ENCODE measurements at regions not wholly inside any gene's neighbourhood (a gene's known extent, or its start where the extent isn't known, plus 50 kb on each side); places are given as distances from the start of the nearest gene placed in this dataset.
A peak's percentile ranks its signal among the peaks of the same experiment; 100 is the strongest.

DNA sequence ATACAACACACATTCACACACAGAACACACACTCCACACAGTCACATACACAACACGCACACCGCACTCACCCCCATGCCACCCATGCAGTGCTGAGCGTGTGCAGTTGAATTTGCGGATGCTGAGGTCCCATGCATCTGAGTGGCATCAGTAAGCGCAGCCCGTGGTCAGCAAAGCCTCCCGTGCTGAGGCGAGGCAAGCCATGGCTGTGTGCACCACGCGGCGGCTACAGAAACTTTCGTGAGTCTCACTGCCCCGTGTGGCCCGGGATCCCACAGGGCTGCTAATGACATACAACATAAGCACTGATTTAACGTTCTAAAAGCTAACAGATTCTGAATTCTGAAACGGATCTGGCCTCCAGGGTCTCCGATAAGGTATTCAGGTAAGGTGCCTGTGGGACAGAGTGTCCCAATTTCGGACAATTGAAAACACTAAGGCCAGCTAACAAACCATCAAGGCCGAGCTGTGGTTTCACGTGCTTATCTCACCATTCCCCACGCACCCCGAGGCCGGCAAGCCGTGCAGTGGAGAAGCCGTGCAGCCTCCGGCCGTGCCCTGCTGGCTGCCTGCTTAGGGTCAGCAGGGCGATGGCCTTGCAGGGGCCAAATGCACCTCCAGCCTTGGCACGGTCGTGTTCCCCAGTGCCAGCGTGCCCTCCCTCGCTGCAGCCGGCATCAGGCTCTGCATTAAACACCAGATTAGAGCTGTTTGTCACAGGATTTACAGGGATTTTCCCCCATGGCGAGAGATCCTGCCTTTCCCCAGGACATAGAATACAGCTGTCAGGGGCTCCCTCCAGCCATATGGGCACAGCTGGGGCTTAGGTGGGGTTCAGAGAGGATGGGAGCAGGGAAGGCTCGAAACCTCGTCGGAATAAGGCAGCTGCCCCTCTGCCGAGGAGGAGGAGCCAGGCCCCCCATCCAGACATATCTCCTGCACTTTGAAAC, 191.7 kb downstream of the C16orf95 start:
- Histone ChIP-seq H3K27ac (peak overlapping the region in 1 of 12 donors; percentile 83), H3K4me3 (no peak overlapping the region), H3K27me3 (peaks cover 0 to 37% (median 8%) of the 10 kb centered on the region in 9 donors), H3K36me3 (no peaks in the 10 kb centered on the region), H3K9me3 (peaks cover 0 to 15% (median 2%) of the 10 kb centered on the region in 12 donors), H3K4me1 (peaks cover 0 to 25% (median 9%) of the 10 kb centered on the region in 12 donors)
- intact Hi-C loops (cut with DNase I): no loop called here
- WGBS, 4 donors: 57 to 68% (median 58%) methylated on average over 29 to 38 of the region's 38 CpGs
- ATAC-seq (peak; percentile 22 to 50 (median 34)), DNase-seq (peak in 2 of 5 donors; percentile 43 to 70)
- TF ChIP-seq, protein P1, sequence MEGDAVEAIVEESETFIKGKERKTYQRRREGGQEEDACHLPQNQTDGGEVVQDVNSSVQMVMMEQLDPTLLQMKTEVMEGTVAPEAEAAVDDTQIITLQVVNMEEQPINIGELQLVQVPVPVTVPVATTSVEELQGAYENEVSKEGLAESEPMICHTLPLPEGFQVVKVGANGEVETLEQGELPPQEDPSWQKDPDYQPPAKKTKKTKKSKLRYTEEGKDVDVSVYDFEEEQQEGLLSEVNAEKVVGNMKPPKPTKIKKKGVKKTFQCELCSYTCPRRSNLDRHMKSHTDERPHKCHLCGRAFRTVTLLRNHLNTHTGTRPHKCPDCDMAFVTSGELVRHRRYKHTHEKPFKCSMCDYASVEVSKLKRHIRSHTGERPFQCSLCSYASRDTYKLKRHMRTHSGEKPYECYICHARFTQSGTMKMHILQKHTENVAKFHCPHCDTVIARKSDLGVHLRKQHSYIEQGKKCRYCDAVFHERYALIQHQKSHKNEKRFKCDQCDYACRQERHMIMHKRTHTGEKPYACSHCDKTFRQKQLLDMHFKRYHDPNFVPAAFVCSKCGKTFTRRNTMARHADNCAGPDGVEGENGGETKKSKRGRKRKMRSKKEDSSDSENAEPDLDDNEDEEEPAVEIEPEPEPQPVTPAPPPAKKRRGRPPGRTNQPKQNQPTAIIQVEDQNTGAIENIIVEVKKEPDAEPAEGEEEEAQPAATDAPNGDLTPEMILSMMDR (IDR thresholded peaks at IDR 0.05): no peak
- TF ChIP-seq POLR2A (IDR thresholded peaks at IDR 0.05): no peak

DNA sequence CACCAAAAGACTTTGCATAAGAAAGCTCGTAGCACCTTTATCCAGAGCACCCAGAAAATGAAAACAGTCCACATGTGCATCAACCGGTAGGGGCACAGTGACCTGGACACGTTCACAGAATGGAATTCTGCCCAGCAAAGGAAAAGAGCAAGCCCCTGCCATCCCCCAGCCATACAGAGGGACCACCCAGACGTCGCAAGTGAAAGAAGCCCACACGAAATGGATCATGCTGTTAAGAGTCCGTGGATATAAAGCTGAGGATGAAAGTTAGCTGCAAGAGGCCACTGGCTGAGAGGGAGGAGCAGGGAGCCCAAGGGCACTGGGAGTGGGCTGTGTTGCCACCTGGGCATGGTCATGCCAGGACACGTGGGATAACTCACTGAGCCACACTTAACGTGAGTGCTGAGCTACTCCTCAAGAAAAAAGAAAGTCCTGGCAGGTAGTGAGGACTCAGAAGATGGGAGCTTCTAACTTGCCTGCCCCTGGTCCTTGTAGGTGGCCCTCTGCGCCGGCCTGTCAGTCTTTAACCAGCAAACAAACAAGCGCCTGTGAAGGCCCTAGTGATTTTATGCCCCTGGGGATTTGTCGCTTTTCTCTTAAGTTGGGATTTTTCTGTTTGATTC, 190.7 kb downstream of the C16orf95 start:
- peak overlapping the region in 9 of 12 donors; percentile 18 to 83 (median 52) for H3K27ac ChIP-seq
- H3K4me1 ChIP-seq: peaks cover 0 to 25% (median 9%) of the 10 kb centered on the region in 12 donors
- peaks cover 0 to 17% (median 2%) of the 10 kb centered on the region in 12 donors for H3K9me3 ChIP-seq
- peak in 1 of 4 donors; percentile 5 for ATAC-seq
- WGBS, 4 donors: 51 to 66% (median 58%) methylated on average over 13 of the region's 13 CpGs
- intact Hi-C loops (cut with DNase I): no loop called here
- H3K36me3 ChIP-seq: no peaks in the 10 kb centered on the region
- no peak for TF ChIP-seq POLR2A (IDR thresholded peaks at IDR 0.05)
- TF ChIP-seq, protein P1 (IDR thresholded peaks at IDR 0.05): no peak
- peak overlapping the region in 5 of 12 donors; percentile 4 to 32 (median 11) for H3K4me3 ChIP-seq
- no peak for DNase-seq
- H3K27me3 ChIP-seq: peaks cover 0 to 46% (median 8%) of the 10 kb centered on the region in 9 donors

DNA sequence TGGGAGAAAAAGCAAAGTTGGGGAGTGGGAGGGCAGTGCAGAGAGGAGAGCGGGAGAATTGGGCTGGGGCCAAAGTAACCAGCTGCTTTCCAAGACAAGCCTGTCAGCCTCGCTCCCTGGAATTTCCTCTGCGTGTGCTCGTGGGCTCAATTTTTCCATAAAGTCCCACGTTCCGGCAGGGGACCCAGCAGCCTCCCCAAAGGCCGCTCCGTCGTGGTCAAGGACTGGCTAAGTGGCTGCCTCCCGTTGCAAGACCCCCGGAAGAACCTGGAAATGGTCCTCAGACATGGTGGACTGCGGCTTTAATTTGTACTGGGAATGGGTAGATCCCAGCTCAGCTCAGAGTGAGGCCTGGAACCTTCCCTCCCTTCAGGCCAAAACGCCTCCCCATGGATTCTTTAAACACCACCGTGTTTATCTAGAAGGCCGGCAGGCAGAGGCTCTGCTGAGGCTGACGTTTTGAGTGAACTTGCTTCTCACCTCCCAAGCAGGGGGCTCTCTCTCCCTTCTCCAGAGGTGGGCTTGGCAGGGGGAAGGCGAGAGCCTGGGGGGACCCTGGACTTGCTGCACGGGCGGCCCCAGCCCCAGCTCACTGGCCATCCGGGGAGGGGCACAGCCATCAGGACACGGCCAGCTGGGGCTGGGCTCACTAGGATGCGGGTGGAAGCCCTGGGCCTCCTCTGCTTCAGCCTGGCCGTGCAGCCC, 190.0 kb downstream of the C16orf95 start:
- TF ChIP-seq, protein P1 (IDR thresholded peaks at IDR 0.05): peak in 1 of 12 donors; percentile 9
- TF ChIP-seq POLR2A (IDR thresholded peaks at IDR 0.05): no peak
- Histone ChIP-seq H3K27ac (peak overlapping the region in 10 of 12 donors; percentile 18 to 83 (median 56)), H3K9me3 (peaks cover 0 to 24% (median 2%) of the 10 kb centered on the region in 12 donors), H3K27me3 (peaks cover 0 to 48% (median 8%) of the 10 kb centered on the region in 9 donors), H3K4me3 (peak overlapping the region in 5 of 12 donors; percentile 4 to 32 (median 11)), H3K4me1 (peaks cover 0 to 25% (median 9%) of the 10 kb centered on the region in 12 donors), H3K36me3 (no peaks in the 10 kb centered on the region)
- ATAC-seq (peak in 3 of 4 donors; percentile 28 to 75 (median 65)), DNase-seq (peak in 4 of 5 donors; percentile 70 to 82 (median 74))
- intact Hi-C loops (cut with DNase I): no loop called here
- 18 to 45% (median 26%) methylated on average over 19 to 23 of the region's 23 CpGs for WGBS, 4 donors

Measured in heart left ventricle (tissue), 16 donors.